OCI-LY1 (cell line): ENCODE measurements at regions not wholly inside any gene's neighbourhood (a gene's known extent, or its start where the extent isn't known, plus 50 kb on each side); places are given as distances from the start of the nearest gene placed in this dataset.

Experiments used
- H2AFZ ChIP-seq: fragments of 200-600 bp; sonication (generic), shearing (Covaris generic); 2 replicates; pipeline ENCODE4 v1.6.0; 2014; ENCODE audit warnings: antibody characterized with exemption, mild to moderate bottlenecking, low read length
- H3F3A ChIP-seq: fragments of 200-600 bp; sonication (generic), shearing (Covaris generic); 2 replicates; pipeline ENCODE4 v1.6.0; 2014; ENCODE audit warnings: mild to moderate bottlenecking, antibody characterized with exemption, low read length, moderate library complexity; ENCODE audit not compliant: insufficient read depth
- H3K27ac ChIP-seq: fragments of 200-600 bp; sonication (generic); 2 replicates; pipeline ENCODE4 v1.5.1; 2014; ENCODE audit warnings: low read length, mixed run types, mild to moderate bottlenecking, low read depth; ENCODE audit not compliant: poor library complexity, severe bottlenecking
- H3K27me3 ChIP-seq: fragments of 200-600 bp; sonication (generic); 2 replicates; pipeline ENCODE4 v1.6.0; 2014; ENCODE audit warnings: antibody characterized with exemption, mild to moderate bottlenecking, low read length, moderate library complexity; ENCODE audit not compliant: insufficient read depth
- H3K36me3 ChIP-seq: fragments of 200-600 bp; sonication (generic); 2 replicates; pipeline ENCODE4 v1.6.1; 2014; ENCODE audit warnings: mild to moderate bottlenecking, antibody characterized with exemption, low read length, moderate library complexity, mixed read lengths; ENCODE audit not compliant: insufficient read depth
- H3K4me1 ChIP-seq: fragments of 200-600 bp; sonication (generic); 2 replicates; pipeline ENCODE4 v1.5.1; 2014; ENCODE audit warnings: mild to moderate bottlenecking, low read length, moderate library complexity; ENCODE audit not compliant: insufficient read depth, severe bottlenecking
- H3K4me2 ChIP-seq: fragments of 200-600 bp; sonication (generic), shearing (Covaris generic); 2 replicates; pipeline ENCODE4 v1.6.1; 2014; ENCODE audit warnings: low read length
- H3K4me3 ChIP-seq: fragments of 200-600 bp; sonication (generic); 2 replicates; pipeline ENCODE4 v1.5.1; 2014; ENCODE audit warnings: low read length, low read depth, mild to moderate bottlenecking, mixed read lengths; ENCODE audit not compliant: poor library complexity, severe bottlenecking
- H3K79me2 ChIP-seq: fragments of 200-600 bp; shearing (Covaris generic); 2 replicates; pipeline ENCODE4 v1.6.1; 2016; ENCODE audit warnings: mixed run types, low read length, mixed read lengths; ENCODE audit not compliant: insufficient read depth
- H3K9ac ChIP-seq: fragments of 200-600 bp; sonication (generic), shearing (Covaris generic); 2 replicates; pipeline ENCODE4 v1.6.1; 2014; ENCODE audit warnings: mild to moderate bottlenecking, low read length, mixed read lengths
- H3K9me2 ChIP-seq: fragments of 200-600 bp; sonication (generic), shearing (Covaris generic); 2 replicates; pipeline ENCODE4 v1.6.1; 2014; ENCODE audit warnings: low read depth, mild to moderate bottlenecking, low read length, mixed read lengths
- H3K9me3 ChIP-seq: fragments of 200-600 bp; shearing (Covaris generic); 2 replicates; pipeline ENCODE4 v1.6.1; 2014; ENCODE audit warnings: low read length, mixed read lengths
- H4K20me1 ChIP-seq: fragments of 200-600 bp; sonication (generic), shearing (Covaris generic); 2 replicates; pipeline ENCODE4 v1.6.0; 2016; ENCODE audit warnings: mild to moderate bottlenecking, low read length; ENCODE audit not compliant: insufficient read depth
- EZH2 ChIP-seq: fragments of 200-600 bp; sonication (generic), shearing (Covaris generic); IDR thresholded peaks from 2 replicates; pipeline ENCODE4 v1.8.0; 2017; ENCODE audit warnings: borderline replicate concordance, mixed run types, mild to moderate bottlenecking, antibody characterized with exemption, low read length, moderate library complexity, mixed read lengths
- TF ChIP-seq, protein P1 (sequence below): fragments of 200-600 bp; sonication (generic), shearing (Covaris generic); IDR thresholded peaks from 2 replicates; pipeline ENCODE4 v1.5.1; 2017; ENCODE audit warnings: mild to moderate bottlenecking, antibody characterized with exemption, low read length, moderate library complexity, mixed read lengths

GRCh38 chr3:194865061-194865460 lies 179.4 kb downstream of the FAM43A start:
- Histone ChIP-seq H3K4me1 (no peaks in the 10 kb centered on the region), H3K27ac (no peak overlapping the region), H3K4me3 (no peak overlapping the region), H3K36me3 (no peaks in the 10 kb centered on the region), H2AFZ (no peak overlapping the region), H3F3A (no peaks in the 10 kb centered on the region), H4K20me1 (no peaks in the 10 kb centered on the region), H3K9ac (no peak overlapping the region), H3K27me3 (peaks cover 16% of the 10 kb centered on the region; the same call in 1 of the 2 replicates), H3K9me3 (no peaks in the 10 kb centered on the region), H3K9me2 (no peaks in the 10 kb centered on the region), H3K4me2 (no peak overlapping the region), H3K79me2 (no peaks in the 10 kb centered on the region)
- TF ChIP-seq, protein P1, sequence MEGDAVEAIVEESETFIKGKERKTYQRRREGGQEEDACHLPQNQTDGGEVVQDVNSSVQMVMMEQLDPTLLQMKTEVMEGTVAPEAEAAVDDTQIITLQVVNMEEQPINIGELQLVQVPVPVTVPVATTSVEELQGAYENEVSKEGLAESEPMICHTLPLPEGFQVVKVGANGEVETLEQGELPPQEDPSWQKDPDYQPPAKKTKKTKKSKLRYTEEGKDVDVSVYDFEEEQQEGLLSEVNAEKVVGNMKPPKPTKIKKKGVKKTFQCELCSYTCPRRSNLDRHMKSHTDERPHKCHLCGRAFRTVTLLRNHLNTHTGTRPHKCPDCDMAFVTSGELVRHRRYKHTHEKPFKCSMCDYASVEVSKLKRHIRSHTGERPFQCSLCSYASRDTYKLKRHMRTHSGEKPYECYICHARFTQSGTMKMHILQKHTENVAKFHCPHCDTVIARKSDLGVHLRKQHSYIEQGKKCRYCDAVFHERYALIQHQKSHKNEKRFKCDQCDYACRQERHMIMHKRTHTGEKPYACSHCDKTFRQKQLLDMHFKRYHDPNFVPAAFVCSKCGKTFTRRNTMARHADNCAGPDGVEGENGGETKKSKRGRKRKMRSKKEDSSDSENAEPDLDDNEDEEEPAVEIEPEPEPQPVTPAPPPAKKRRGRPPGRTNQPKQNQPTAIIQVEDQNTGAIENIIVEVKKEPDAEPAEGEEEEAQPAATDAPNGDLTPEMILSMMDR = no peak
- no peak for TF ChIP-seq EZH2

DNA sequence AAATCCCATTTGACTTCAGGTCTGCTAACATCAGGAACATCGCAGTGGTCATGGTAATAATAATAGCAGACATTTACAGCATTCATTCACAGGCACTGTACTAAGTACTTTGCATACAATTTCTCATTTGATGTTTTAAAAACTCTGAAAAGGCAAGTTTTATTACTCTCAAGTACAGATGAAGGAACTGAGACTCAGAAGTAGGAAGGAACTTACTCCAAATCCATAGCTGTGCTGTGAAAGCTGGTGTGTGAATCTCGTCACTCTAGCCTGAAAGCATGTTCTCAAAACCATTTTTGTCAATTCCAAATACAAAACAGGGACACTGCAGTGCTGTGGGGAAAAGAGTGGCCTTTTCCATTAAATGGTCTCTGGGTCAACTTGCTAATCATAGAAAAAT lies 179.9 kb downstream of the FAM43A start:
- no peaks in the 10 kb centered on the region for H3K4me1 ChIP-seq
- no peaks in the 10 kb centered on the region for H3K9me3 ChIP-seq
- no peaks in the 10 kb centered on the region for H3F3A ChIP-seq
- no peak overlapping the region for H3K4me2 ChIP-seq
- no peaks in the 10 kb centered on the region for H3K36me3 ChIP-seq
- no peak overlapping the region for H2AFZ ChIP-seq
- no peak overlapping the region for H3K4me3 ChIP-seq
- H3K9ac ChIP-seq = no peak overlapping the region
- no peak for TF ChIP-seq EZH2
- TF ChIP-seq, protein P1 = no peak
- no peaks in the 10 kb centered on the region for H3K9me2 ChIP-seq
- peaks cover 16% of the 10 kb centered on the region; the same call in 1 of the 2 replicates for H3K27me3 ChIP-seq
- H3K27ac ChIP-seq = no peak overlapping the region
- H4K20me1 ChIP-seq = no peaks in the 10 kb centered on the region
- no peaks in the 10 kb centered on the region for H3K79me2 ChIP-seq

- Histone ChIP-seq H2AFZ (no peak overlapping the region), H3K9ac (no peak overlapping the region), H3K4me2 (no peak overlapping the region), H4K20me1 (no peaks in the 10 kb centered on the region), H3K9me3 (no peaks in the 10 kb centered on the region), H3K9me2 (no peaks in the 10 kb centered on the region), H3F3A (no peaks in the 10 kb centered on the region), H3K79me2 (no peaks in the 10 kb centered on the region), H3K27me3 (peaks cover 16% of the 10 kb centered on the region; the same call in 1 of the 2 replicates), H3K36me3 (no peaks in the 10 kb centered on the region), H3K4me1 (no peaks in the 10 kb centered on the region), H3K27ac (no peak overlapping the region), H3K4me3 (no peak overlapping the region)
- no peak for TF ChIP-seq EZH2
- TF ChIP-seq, protein P1 = no peak
These were observed 180.6 kb downstream of the FAM43A start for GRCh38 chr3:194866236-194866635.
